ENCODE measurements at regions not wholly inside any gene's neighbourhood (a gene's known extent, or its start where the extent isn't known, plus 50 kb on each side); places are given as distances from the start of the nearest gene placed in this dataset.
"Not testable (repeated sequence)": the region's sequence is repeated elsewhere in the genome, so short reads cannot be mapped to it uniquely, and the experiment has no call there.

- no peak for DNase-seq
Observed at GRCh38 chr1:60703155-60703554, 379.2 kb upstream of the NFIA start.

- DNase-seq, result no peak
Observed at GRCh38 chr1:60699325-60699724, 383.0 kb upstream of the NFIA start.

- peak; percentile 47 for DNase-seq
Observed at GRCh38 chr1:60697204-60697994, 385.0 kb upstream of the NFIA start.

- no peak for DNase-seq
Observed at GRCh38 chr1:60696512-60696911, 385.8 kb upstream of the NFIA start.

- no peak for DNase-seq
Observed at GRCh38 chr1:60695716-60696171, 386.6 kb upstream of the NFIA start.

- no peak for DNase-seq
Observed at GRCh38 chr1:60694980-60695379, 387.4 kb upstream of the NFIA start.

GRCh38 chr1:60692031-60692430 is 390.3 kb upstream of the NFIA start:
- DNase-seq, result no peak

- not testable (repeated sequence) for DNase-seq
Observed at GRCh38 chr1:60688221-60688620, 394.1 kb upstream of the NFIA start.

- DNase-seq, result no peak
Observed at GRCh38 chr1:60681095-60681860, 401.1 kb upstream of the NFIA start.

- DNase-seq, result no peak
Observed at GRCh38 chr1:60679524-60680375, 402.6 kb upstream of the NFIA start.

- no peak for DNase-seq
Observed at GRCh38 chr1:60678802-60679201, 403.6 kb upstream of the NFIA start.

GRCh38 chr1:60678391-60678790 is 404.0 kb upstream of the NFIA start:
- no peak for DNase-seq

- DNase-seq, result no peak
Observed at GRCh38 chr1:60672449-60672848, 409.9 kb upstream of the NFIA start.

- no peak for DNase-seq
Observed at GRCh38 chr1:60670302-60670701, 412.1 kb upstream of the NFIA start.

GRCh38 chr1:60668585-60668984 is 413.8 kb upstream of the NFIA start:
- no peak for DNase-seq

GRCh38 chr1:60665311-60665710 is 417.1 kb upstream of the NFIA start:
- no peak for DNase-seq

- no peak for DNase-seq
Observed at GRCh38 chr1:60664086-60664625, 418.2 kb upstream of the NFIA start.

GRCh38 chr1:60662486-60663044 is 419.8 kb upstream of the NFIA start:
- no peak for DNase-seq

- no peak for DNase-seq
Observed at GRCh38 chr1:60657926-60658325, 424.4 kb upstream of the NFIA start.

- DNase-seq, result no peak
Observed at GRCh38 chr1:60655679-60656355, 426.5 kb upstream of the NFIA start.

- DNase-seq, result not testable (repeated sequence)
Observed at GRCh38 chr1:60640033-60640551, 442.3 kb upstream of the NFIA start.

- DNase-seq, result no peak
Observed at GRCh38 chr1:60639287-60639686, 443.1 kb upstream of the NFIA start.

All from NCI-H446 treated with DMSO at 0.1 percent for 48 hours (cell line).